ENCODE measurements at regions not wholly inside any gene's neighbourhood (a gene's known extent, or its start where the extent isn't known, plus 50 kb on each side); places are given as distances from the start of the nearest gene placed in this dataset.

- H3K27me3 ChIP-seq (ENCODE audit: control insufficient read depth, insufficient read depth, low read length), result no peaks in the 10 kb centered on the region
- WGBS (ENCODE audit: insufficient coverage), result 92% methylated on average over 6 of the region's 7 CpGs
- peaks cover 7 to 10% of the 10 kb centered on the region in 2 donors for H3K9me3 Mint-ChIP-seq
- H3K27me3 Mint-ChIP-seq (ENCODE audit: low read depth in 2 of 2), result no peaks in the 10 kb centered on the region
- H3K36me3 Mint-ChIP-seq, result no peaks in the 10 kb centered on the region
- no peaks in the 10 kb centered on the region for H3K36me3 ChIP-seq (ENCODE audit: control insufficient read depth, insufficient read depth, low read length)
- no peaks in the 10 kb centered on the region for H3K9me3 ChIP-seq (ENCODE audit: control insufficient read depth, insufficient read depth, low read length)
- no peak overlapping the region for H3K27ac Mint-ChIP-seq
- H3K4me1 ChIP-seq (ENCODE audit: control insufficient read depth, insufficient read depth, low read length), result no peaks in the 10 kb centered on the region
- H3K4me1 Mint-ChIP-seq, result no peaks in the 10 kb centered on the region
- no peak for TF ChIP-seq CTCF (IDR thresholded peaks at IDR 0.05)
- H3K27ac ChIP-seq (ENCODE audit: low read length), result no peak overlapping the region
- intact Hi-C loops (cut with micrococcal nuclease), result no loop called here
- ATAC-seq (no peak), DNase-seq (no peak)
- H3K4me3 Mint-ChIP-seq, result no peak overlapping the region
- no peak overlapping the region for H3K4me3 ChIP-seq (ENCODE audit: low read length)
These were observed 401.1 kb downstream of the SAMD5 start for GRCh38 chr6:147909640-147910039.

- H3K9me3 ChIP-seq (ENCODE audit: control insufficient read depth, insufficient read depth, low read length), result no peaks in the 10 kb centered on the region
- Mint-ChIP-seq H3K27ac (no peak overlapping the region), H3K9me3 (peaks cover 7 to 10% of the 10 kb centered on the region in 2 donors), H3K27me3 (ENCODE audit: low read depth in 2 of 2) (no peaks in the 10 kb centered on the region), H3K36me3 (no peaks in the 10 kb centered on the region), H3K4me3 (no peak overlapping the region), H3K4me1 (no peaks in the 10 kb centered on the region)
- H3K4me1 ChIP-seq (ENCODE audit: control insufficient read depth, insufficient read depth, low read length), result no peaks in the 10 kb centered on the region
- H3K27ac ChIP-seq (ENCODE audit: low read length), result no peak overlapping the region
- intact Hi-C loops (cut with micrococcal nuclease), result no loop called here
- H3K36me3 ChIP-seq (ENCODE audit: control insufficient read depth, insufficient read depth, low read length), result no peaks in the 10 kb centered on the region
- TF ChIP-seq CTCF (IDR thresholded peaks at IDR 0.05), result no peak
- ATAC-seq (no peak), DNase-seq (no peak)
- H3K27me3 ChIP-seq (ENCODE audit: control insufficient read depth, insufficient read depth, low read length), result no peaks in the 10 kb centered on the region
- no peak overlapping the region for H3K4me3 ChIP-seq (ENCODE audit: low read length)
- 89% methylated on average over 9 of the region's 9 CpGs for WGBS (ENCODE audit: insufficient coverage)
These were observed 401.8 kb downstream of the SAMD5 start for GRCh38 chr6:147910281-147910680.

GRCh38 chr6:147911057-147911456 is 402.6 kb downstream of the SAMD5 start:
- DNase-seq (no peak), ATAC-seq (no peak)
- peaks cover 7 to 10% of the 10 kb centered on the region in 2 donors for H3K9me3 Mint-ChIP-seq
- no peaks in the 10 kb centered on the region for H3K9me3 ChIP-seq (ENCODE audit: control insufficient read depth, insufficient read depth, low read length)
- 87% methylated on average over 3 of the region's 3 CpGs for WGBS (ENCODE audit: insufficient coverage)
- no peak overlapping the region for H3K27ac ChIP-seq (ENCODE audit: low read length)
- no peak overlapping the region for H3K4me3 ChIP-seq (ENCODE audit: low read length)
- H3K27ac Mint-ChIP-seq, result no peak overlapping the region
- no peaks in the 10 kb centered on the region for H3K36me3 Mint-ChIP-seq
- H3K27me3 Mint-ChIP-seq (ENCODE audit: low read depth in 2 of 2), result no peaks in the 10 kb centered on the region
- no peak for TF ChIP-seq CTCF (IDR thresholded peaks at IDR 0.05)
- H3K4me3 Mint-ChIP-seq, result no peak overlapping the region
- no peaks in the 10 kb centered on the region for H3K27me3 ChIP-seq (ENCODE audit: control insufficient read depth, insufficient read depth, low read length)
- no peaks in the 10 kb centered on the region for H3K4me1 ChIP-seq (ENCODE audit: control insufficient read depth, insufficient read depth, low read length)
- intact Hi-C loops (cut with micrococcal nuclease), result no loop called here
- H3K4me1 Mint-ChIP-seq, result no peaks in the 10 kb centered on the region
- H3K36me3 ChIP-seq (ENCODE audit: control insufficient read depth, insufficient read depth, low read length), result no peaks in the 10 kb centered on the region

GRCh38 chr6:147911686-147912085 is 403.2 kb downstream of the SAMD5 start:
- H3K36me3 ChIP-seq (ENCODE audit: control insufficient read depth, insufficient read depth, low read length), result no peaks in the 10 kb centered on the region
- ATAC-seq, result no peak
- H3K4me3 ChIP-seq (ENCODE audit: low read length), result no peak overlapping the region
- Mint-ChIP-seq H3K9me3 (peaks cover 7 to 10% of the 10 kb centered on the region in 2 donors), H3K4me1 (no peaks in the 10 kb centered on the region), H3K27ac (no peak overlapping the region), H3K36me3 (no peaks in the 10 kb centered on the region), H3K27me3 (ENCODE audit: low read depth in 2 of 2) (no peaks in the 10 kb centered on the region), H3K4me3 (no peak overlapping the region)
- no peaks in the 10 kb centered on the region for H3K4me1 ChIP-seq (ENCODE audit: control insufficient read depth, insufficient read depth, low read length)
- no peak for DNase-seq
- no peak for TF ChIP-seq CTCF (IDR thresholded peaks at IDR 0.05)
- 77% methylated on average over 1 of the region's 2 CpGs for WGBS (ENCODE audit: insufficient coverage)
- H3K9me3 ChIP-seq (ENCODE audit: control insufficient read depth, insufficient read depth, low read length), result no peaks in the 10 kb centered on the region
- H3K27me3 ChIP-seq (ENCODE audit: control insufficient read depth, insufficient read depth, low read length), result no peaks in the 10 kb centered on the region
- H3K27ac ChIP-seq (ENCODE audit: low read length), result no peak overlapping the region
- intact Hi-C loops (cut with micrococcal nuclease), result no loop called here
